PC-9 (cell line): ENCODE measurements at regions not wholly inside any gene's neighbourhood (a gene's known extent, or its start where the extent isn't known, plus 50 kb on each side); places are given as distances from the start of the nearest gene placed in this dataset.

Experiments
- BruUV-seq: library from RNA; stranded (reverse); fragments of 400-500 nt; replicated peaks from 2 replicates; lab custom pipeline; 2021; lab: Mats Ljungman, UMichigan
- CTCF ChIA-PET: fragments of 300-600 bp; sonication (Branson Sonifier 250); formaldehyde crosslinking; loops from one replicate; lab custom pipeline; 2022; ENCODE audit warnings: antibody characterized with exemption; lab: Charles Lee
- POLR2A ChIA-PET: fragments of 300-600 bp; sonication (Branson Sonifier 250); formaldehyde crosslinking; loops from one replicate; lab custom pipeline; 2022; ENCODE audit warnings: antibody characterized with exemption; ENCODE audit not compliant: unreplicated experiment; lab: Charles Lee
- DNase-seq, 2 experiments: peaks; one replicate each; pipeline versions ENCODE4 v3.0.0 to v3.0.0-alpha.2; 2015 to 2022; ENCODE audit warnings: mixed read lengths in 1 of 2
- H2AFZ ChIP-seq: fragments of 200-600 bp; sonication (generic); 2 replicates; pipeline ENCODE4 v1.8.1; 2017; ENCODE audit warnings: antibody characterized with exemption
- H3F3A ChIP-seq: fragments of 200-600 bp; sonication (generic); 2 replicates; pipeline ENCODE4 v1.8.1; 2017; ENCODE audit warnings: antibody characterized with exemption, mild to moderate bottlenecking, low read depth; ENCODE audit not compliant: insufficient read depth
- H3K27ac ChIP-seq: fragments of 200-600 bp; sonication (generic); 2 replicates; pipeline ENCODE4 v1.6.1; 2016; ENCODE audit warnings: mixed run types
- H3K27me3 ChIP-seq: fragments of 200-600 bp; sonication (generic); 2 replicates; pipeline ENCODE4 v1.6.1; 2016; ENCODE audit warnings: low read depth, mixed run types; ENCODE audit not compliant: insufficient read depth
- H3K36me3 ChIP-seq: fragments of 200-600 bp; sonication (generic); 2 replicates; pipeline ENCODE4 v1.6.1; 2016; ENCODE audit warnings: low read depth, mixed run types
- H3K4me1 ChIP-seq: fragments of 200-600 bp; sonication (generic); replicated peaks from 2 replicates; pipeline ENCODE4 v1.6.1; 2016; ENCODE audit warnings: mixed run types; ENCODE audit not compliant: insufficient read depth
- H3K4me2 ChIP-seq: fragments of 200-600 bp; sonication (generic); 2 replicates; pipeline ENCODE4 v1.6.1; 2017; ENCODE audit warnings: mixed run types
- H3K4me3 ChIP-seq: fragments of 200-600 bp; sonication (generic); 2 replicates; pipeline ENCODE4 v1.6.1; 2016; ENCODE audit warnings: mixed run types
- H3K79me2 ChIP-seq: fragments of 200-600 bp; sonication (generic); 2 replicates; pipeline ENCODE4 v1.6.1; 2017; ENCODE audit warnings: low read depth, mixed run types
- H3K9me2 ChIP-seq: fragments of 200-600 bp; sonication (generic); 2 replicates; pipeline ENCODE4 v1.8.1; 2017; ENCODE audit warnings: mild to moderate bottlenecking; ENCODE audit not compliant: insufficient read depth
- H3K9me3 ChIP-seq: fragments of 200-600 bp; sonication (generic); 2 replicates; pipeline ENCODE4 v1.8.1; 2016; ENCODE audit warnings: low read depth; ENCODE audit not compliant: insufficient read depth
- H4K20me1 ChIP-seq: fragments of 200-600 bp; sonication (generic); 2 replicates; pipeline ENCODE4 v1.8.1; 2017; ENCODE audit not compliant: insufficient read depth
- CTCF ChIP-seq: fragments of 200-600 bp; sonication (generic); conservative IDR thresholded peaks from 2 replicates; pipeline ENCODE4 v1.6.1; 2017; ENCODE audit warnings: mixed run types, antibody characterized with exemption, mild to moderate bottlenecking, moderate library complexity
- EZH2 ChIP-seq: fragments of 200-600 bp; sonication (generic); IDR thresholded peaks from 2 replicates; pipeline ENCODE4 v1.8.0; 2017; ENCODE audit warnings: antibody characterized with exemption, low read depth
- intact Hi-C: fragments of 100-400 bp; cut with micrococcal nuclease; formaldehyde crosslinking; loops from one replicate; pipeline ENCODE4 v1.10.0; 2022; ENCODE audit not compliant: unreplicated experiment

- Histone ChIP-seq H3K4me2 (no peak overlapping the region), H3K27me3 (no peaks in the 10 kb centered on the region), H2AFZ (no peak overlapping the region), H3K79me2 (peaks cover 3% of the 10 kb centered on the region; the same call in 1 of the 2 replicates), H3K4me1 (no peaks in the 10 kb centered on the region), H3K9me3 (no peaks in the 10 kb centered on the region), H3K36me3 (no peaks in the 10 kb centered on the region), H3K27ac (no peak overlapping the region), H3K9me2 (no peaks in the 10 kb centered on the region), H4K20me1 (no peaks in the 10 kb centered on the region), H3F3A (no peaks in the 10 kb centered on the region), H3K4me3 (no peak overlapping the region)
- no TSS peak for BruUV-seq
- ChIA-PET CTCF (no interaction called here), POLR2A (no interaction called here)
- DNase-seq: no peak
- TF ChIP-seq CTCF: no peak
- TF ChIP-seq EZH2: no peak
- intact Hi-C loops: no loop called here
Observed at GRCh38 chr1:41997153-41997552, 78.4 kb upstream of the HIVEP3 start.

- no peaks in the 10 kb centered on the region for H3K27me3 ChIP-seq
- CTCF ChIA-PET: no interaction called here
- no peaks in the 10 kb centered on the region for H3K9me2 ChIP-seq
- peaks cover 3% of the 10 kb centered on the region; the same call in 1 of the 2 replicates for H3K79me2 ChIP-seq
- H3K4me1 ChIP-seq: no peaks in the 10 kb centered on the region
- POLR2A ChIA-PET: no interaction called here
- H3K4me2 ChIP-seq: no peak overlapping the region
- no peaks in the 10 kb centered on the region for H3K9me3 ChIP-seq
- H3K4me3 ChIP-seq: no peak overlapping the region
- H2AFZ ChIP-seq: no peak overlapping the region
- TF ChIP-seq CTCF (no peak), EZH2 (no peak)
- H3K36me3 ChIP-seq: no peaks in the 10 kb centered on the region
- no peaks in the 10 kb centered on the region for H3F3A ChIP-seq
- H3K27ac ChIP-seq: no peak overlapping the region
- DNase-seq: no peak
- no TSS peak for BruUV-seq
- H4K20me1 ChIP-seq: no peaks in the 10 kb centered on the region
- intact Hi-C loops: no loop called here
Observed at GRCh38 chr1:41995441-41996130, 76.9 kb upstream of the HIVEP3 start.

- Histone ChIP-seq H3K9me3 (no peaks in the 10 kb centered on the region), H3F3A (no peaks in the 10 kb centered on the region), H3K4me3 (no peak overlapping the region), H3K4me1 (no peaks in the 10 kb centered on the region), H3K27me3 (no peaks in the 10 kb centered on the region), H3K79me2 (peaks cover 3% of the 10 kb centered on the region; the same call in 1 of the 2 replicates), H3K36me3 (no peaks in the 10 kb centered on the region), H3K9me2 (no peaks in the 10 kb centered on the region), H3K27ac (no peak overlapping the region), H3K4me2 (no peak overlapping the region), H2AFZ (no peak overlapping the region), H4K20me1 (no peaks in the 10 kb centered on the region)
- BruUV-seq: no TSS peak
- ChIA-PET POLR2A (no interaction called here), CTCF (no interaction called here)
- TF ChIP-seq EZH2 (no peak), CTCF (no peak)
- no peak for DNase-seq
- intact Hi-C loops: no loop called here
Observed at GRCh38 chr1:41994195-41994894, 75.6 kb upstream of the HIVEP3 start.
